Epithelial cell of prostate (primary cell): ENCODE measurements at regions not wholly inside any gene's neighbourhood (a gene's known extent, or its start where the extent isn't known, plus 50 kb on each side); places are given as distances from the start of the nearest gene placed in this dataset.
"Not testable (repeated sequence)": the region's sequence is repeated elsewhere in the genome, so short reads cannot be mapped to it uniquely, and the experiment has no call there.

Experiments
- DNase-seq: peaks from one replicate; pipeline ENCODE4 v3.0.0-alpha.2; 2011; ENCODE audit warnings: low read depth, low spot score
- H3K27ac ChIP-seq: fragments of 450-650 bp; 2 replicates; pipeline ENCODE4 v1.5.1; 2017; ENCODE audit warnings: mild to moderate bottlenecking

DNA sequence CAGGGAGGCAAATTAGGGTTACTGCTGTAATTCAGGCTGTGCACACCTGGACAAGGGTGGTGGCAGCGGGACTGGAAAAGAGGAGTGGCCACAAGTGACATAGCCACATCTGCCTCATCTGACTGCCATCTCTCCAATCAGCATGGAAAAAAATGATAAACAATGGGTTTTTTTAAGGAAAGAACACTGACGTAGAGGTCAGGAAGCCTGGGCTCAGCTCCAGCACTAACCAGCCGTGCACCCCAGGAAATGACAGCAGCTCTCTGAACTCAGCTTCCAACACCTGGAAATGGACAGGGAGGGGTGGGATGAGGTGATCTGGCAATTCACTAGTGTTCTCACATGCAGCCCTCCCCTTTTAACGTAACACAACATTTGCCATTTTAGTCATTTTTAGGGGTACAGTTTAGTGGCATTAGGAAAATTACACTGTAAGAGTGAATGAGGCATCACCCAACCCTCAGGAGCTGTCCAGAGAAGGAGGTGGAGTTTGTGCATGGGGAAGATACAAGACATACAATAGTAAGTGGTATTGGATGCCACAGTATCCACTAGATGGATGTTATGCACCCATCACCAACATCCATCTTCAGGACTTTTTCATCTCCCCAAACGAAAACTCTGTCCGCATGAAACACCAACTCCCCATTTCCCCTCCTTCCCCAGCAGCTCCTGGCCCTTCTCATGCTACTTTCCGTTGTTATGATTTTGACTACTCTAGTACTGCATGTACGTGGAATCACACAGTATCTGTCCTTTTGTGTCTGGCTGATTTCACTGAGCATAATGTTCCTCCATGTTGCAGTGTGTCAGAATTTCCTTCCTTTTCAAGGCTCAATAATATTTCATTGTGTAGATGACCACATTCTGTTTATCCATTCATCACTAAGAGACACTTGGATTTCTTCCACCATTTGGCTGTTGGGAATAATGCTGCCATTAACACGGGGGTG is 215.5 kb upstream of the ECI2 start:
- DNase-seq = no peak
- H3K27ac ChIP-seq = peak overlapping the region; percentile 63

- H3K27ac ChIP-seq = no peak overlapping the region
Measured at GRCh38 chr6:4349931-4350330, 214.6 kb upstream of the ECI2 start.

GRCh38 chr6:4349323-4349722 is 213.9 kb upstream of the ECI2 start:
- no peak overlapping the region for H3K27ac ChIP-seq
- DNase-seq = no peak

More at GRCh38 chr6:4349931-4350330, 214.6 kb upstream of the ECI2 start:
- DNase-seq = no peak

GRCh38 chr6:4348462-4349112 is 213.2 kb upstream of the ECI2 start:
- no peak overlapping the region for H3K27ac ChIP-seq
- DNase-seq = no peak

GRCh38 chr6:4347877-4348276 is 212.5 kb upstream of the ECI2 start:
- no peak for DNase-seq
- no peak overlapping the region for H3K27ac ChIP-seq

DNA sequence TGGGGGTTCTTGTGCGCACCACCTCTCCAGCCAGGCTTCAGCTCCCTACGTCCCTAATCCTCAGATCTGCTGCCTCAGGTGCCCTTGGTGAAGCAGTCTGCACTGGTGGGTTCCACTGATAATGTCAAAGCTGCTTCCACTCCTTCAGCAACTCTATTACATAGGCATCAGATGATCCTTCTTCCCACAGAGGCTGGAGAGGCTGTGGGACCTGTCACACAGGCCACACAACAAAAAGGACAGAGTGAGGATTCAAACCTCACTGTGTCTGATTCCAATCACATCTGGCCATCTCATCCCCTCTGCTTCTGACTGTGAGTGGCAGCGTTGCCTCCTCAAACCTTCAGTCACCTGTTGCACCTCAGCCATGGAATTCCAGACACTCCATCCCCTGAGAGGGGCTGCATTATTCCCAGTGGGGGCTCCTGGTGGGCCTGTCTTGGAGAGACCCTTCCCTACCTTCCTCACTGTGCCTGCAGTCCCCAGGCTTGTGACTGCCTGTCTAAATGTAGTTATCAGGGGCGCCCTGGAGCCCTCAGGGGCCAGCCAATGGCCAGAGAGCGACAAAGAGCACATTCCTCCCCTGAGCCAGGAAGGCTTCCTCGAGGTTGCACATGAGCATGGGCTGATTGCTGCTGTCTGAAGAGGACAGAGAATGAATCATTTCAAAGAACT is 211.4 kb upstream of the ECI2 start:
- no peak overlapping the region for H3K27ac ChIP-seq
- no peak for DNase-seq

GRCh38 chr6:4345543-4345942 is 210.2 kb upstream of the ECI2 start:
- no peak overlapping the region for H3K27ac ChIP-seq
- no peak for DNase-seq

- no peak for DNase-seq
Measured at GRCh38 chr6:4344317-4344899, 209.0 kb upstream of the ECI2 start.

DNA sequence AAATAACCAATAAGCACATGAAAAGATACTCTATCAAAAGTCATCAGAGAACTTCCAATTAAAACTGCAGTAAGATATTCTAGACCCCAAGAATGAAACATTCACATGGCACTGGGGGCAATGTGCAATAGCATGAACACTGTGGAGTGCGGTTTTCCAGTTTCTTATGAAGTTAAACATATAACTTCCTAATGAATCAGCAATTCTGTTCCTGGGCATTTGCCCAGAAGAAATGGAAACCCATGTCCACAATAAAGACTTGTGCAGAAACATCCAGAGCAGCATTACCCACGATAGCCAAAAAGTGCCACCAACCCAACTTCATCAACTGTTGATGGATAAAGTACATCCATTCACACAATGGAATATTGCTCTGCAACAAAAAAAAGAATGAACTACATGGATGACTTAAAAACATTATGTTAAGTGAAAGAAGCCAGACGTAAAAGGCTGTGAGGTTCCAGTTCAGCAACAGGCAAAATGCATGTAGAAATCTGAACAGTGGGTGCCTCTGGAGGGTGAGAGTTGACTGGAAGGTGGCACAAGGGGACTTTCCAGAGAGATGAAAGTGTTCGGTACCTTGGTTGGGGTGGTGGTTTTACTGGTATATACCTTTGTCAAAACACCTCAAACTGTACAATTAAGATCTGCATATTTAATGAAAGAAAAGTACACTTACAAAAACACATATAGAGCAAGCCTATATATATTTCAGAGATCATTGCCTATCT is 207.2 kb upstream of the ECI2 start:
- H3K27ac ChIP-seq = no peak overlapping the region
- DNase-seq = no peak

More at GRCh38 chr6:4344317-4344899, 209.0 kb upstream of the ECI2 start:
- H3K27ac ChIP-seq = no peak overlapping the region

GRCh38 chr6:4341078-4341797 is 205.9 kb upstream of the ECI2 start:
- H3K27ac ChIP-seq = no peak overlapping the region
- no peak for DNase-seq

- no peak overlapping the region for H3K27ac ChIP-seq
- no peak for DNase-seq
Measured at GRCh38 chr6:4340544-4340943, 205.2 kb upstream of the ECI2 start.

GRCh38 chr6:4338884-4339283 is 203.5 kb upstream of the ECI2 start:
- DNase-seq = no peak
- no peak overlapping the region for H3K27ac ChIP-seq

DNA sequence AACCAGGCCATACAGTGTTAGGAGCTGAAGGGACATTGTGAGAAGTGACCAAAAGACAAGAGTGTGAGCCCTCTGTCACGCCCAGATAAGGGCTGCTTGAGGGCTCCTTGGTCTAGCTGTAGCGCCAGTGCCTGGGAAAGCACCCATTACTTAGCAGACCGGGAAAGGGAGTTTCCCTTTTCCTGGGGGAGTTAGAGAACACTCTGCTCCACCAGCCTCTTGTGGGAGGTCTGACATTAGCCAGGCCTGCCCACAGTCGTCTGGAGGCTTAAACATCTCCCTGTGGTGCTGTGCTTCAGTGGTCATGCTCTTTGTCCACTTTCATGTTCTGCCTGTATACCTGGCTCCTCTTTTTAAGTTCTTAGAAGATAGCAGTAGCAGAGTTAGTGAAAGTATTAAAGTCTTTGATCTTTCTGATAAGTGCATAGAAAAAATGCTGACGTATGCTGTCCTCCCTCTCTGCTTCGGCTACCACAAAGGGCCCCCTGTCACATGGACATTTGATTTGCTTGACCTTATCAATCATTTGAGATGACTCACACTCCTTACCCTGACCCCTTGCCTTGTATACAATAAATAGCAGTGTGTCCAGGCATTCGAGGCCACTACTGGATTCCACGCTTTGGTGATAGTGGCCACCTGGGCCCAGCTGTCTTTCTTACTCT is 201.5 kb upstream of the ECI2 start:
- no peak for DNase-seq
- H3K27ac ChIP-seq = no peak overlapping the region

DNA sequence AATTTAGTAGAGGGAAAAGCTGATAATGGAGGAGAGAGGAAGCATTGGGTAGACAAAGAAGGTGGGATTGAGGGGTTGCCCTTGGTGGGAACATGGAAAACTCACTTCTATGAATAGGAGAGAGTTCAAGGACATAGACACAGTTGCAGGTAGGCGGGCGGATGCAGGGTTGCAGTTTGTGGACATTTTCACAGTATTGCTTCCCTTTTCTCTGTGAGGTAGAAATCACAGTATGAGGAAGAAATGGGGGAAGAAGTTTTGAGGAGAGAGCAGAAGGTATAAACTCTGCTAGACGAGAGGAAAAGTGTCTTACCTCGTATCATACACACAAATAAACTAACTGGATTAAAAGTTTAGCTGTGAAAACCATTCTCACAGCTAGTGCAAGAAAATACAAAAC is 200.7 kb upstream of the ECI2 start:
- DNase-seq = no peak
- H3K27ac ChIP-seq = no peak overlapping the region

DNA sequence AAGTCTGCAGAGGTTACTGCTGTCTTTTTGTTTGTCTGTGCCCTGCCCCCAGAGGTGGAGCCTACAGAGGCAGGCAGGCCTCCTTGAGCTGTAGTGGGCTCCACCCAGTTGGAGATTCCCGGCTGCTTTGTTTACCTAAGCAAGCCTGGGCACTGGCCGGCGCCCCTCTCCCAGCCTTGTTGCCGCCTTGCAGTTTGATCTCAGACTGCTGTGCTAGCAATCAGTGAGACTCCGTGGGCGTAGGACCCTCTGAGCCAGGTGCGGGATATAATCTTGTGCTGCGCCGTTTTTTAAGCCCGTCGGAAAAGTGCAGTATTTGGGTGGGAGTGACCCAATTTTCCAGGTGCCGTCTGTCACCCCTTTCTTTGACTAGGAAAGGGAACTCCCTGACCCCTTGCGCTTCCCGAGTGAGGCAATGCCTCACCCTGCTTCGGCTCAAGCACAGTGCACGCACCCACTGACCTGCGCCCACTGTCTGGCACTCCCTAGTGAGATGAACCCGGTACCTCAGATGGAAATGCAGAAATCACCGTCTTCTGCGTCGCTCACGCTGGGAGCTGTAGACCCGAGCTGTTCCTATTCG is 198.9 kb upstream of the ECI2 start:
- DNase-seq = not testable (repeated sequence)

DNA sequence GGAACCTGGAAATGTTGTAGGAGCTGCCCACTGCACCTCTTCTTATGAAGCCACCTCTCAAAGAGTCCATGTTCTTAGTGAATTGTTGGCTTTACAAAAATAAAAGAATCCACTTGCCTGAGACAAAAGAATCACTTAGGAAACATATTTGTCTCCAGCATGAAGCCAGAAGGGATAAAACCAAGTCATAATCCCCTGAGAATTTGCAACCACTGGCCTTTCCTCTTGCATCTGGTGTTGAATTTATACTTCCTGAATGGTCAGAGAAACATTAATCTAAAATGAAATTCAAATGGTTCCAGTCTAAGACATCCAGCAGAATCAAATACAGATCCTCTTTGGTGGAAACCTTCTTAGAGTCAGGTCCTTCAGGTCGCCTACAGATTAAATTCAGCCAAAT is 192.5 kb upstream of the ECI2 start:
- no peak overlapping the region for H3K27ac ChIP-seq
- DNase-seq = no peak

More for the DNA sequence above, 198.9 kb upstream of the ECI2 start:
- not testable (repeated sequence) for H3K27ac ChIP-seq

GRCh38 chr6:4324746-4325145 is 189.4 kb upstream of the ECI2 start:
- no peak overlapping the region for H3K27ac ChIP-seq
- DNase-seq = no peak

GRCh38 chr6:4323322-4323721 is 187.9 kb upstream of the ECI2 start:
- peak overlapping the region; percentile 96 for H3K27ac ChIP-seq
- no peak for DNase-seq
